ENCODE measurements at regions not wholly inside any gene's neighbourhood (a gene's known extent, or its start where the extent isn't known, plus 50 kb on each side); places are given as distances from the start of the nearest gene placed in this dataset.

- Histone ChIP-seq H3K27ac (no peak overlapping the region), H3K4me3 (no peak overlapping the region)
- no peak for DNase-seq (ENCODE audit: low spot score)
- no peak for TF ChIP-seq CTCF (IDR thresholded peaks at IDR 0.05)
Measured at GRCh38 chr5:93894601-93895354, 153.4 kb upstream of the POU5F2 start.

- TF ChIP-seq CTCF (IDR thresholded peaks at IDR 0.05): no peak
- H3K27ac ChIP-seq: no peak overlapping the region
Measured at GRCh38 chr5:93893075-93893474, 151.7 kb upstream of the POU5F2 start.

GRCh38 chr5:93892481-93892880 lies 151.1 kb upstream of the POU5F2 start:
- DNase-seq (ENCODE audit: low spot score): no peak
- no peak for TF ChIP-seq CTCF (IDR thresholded peaks at IDR 0.05)
- Histone ChIP-seq H3K4me3 (no peak overlapping the region), H3K27ac (no peak overlapping the region)

More at GRCh38 chr5:93893075-93893474, 151.7 kb upstream of the POU5F2 start:
- no peak for DNase-seq (ENCODE audit: low spot score)
- no peak overlapping the region for H3K4me3 ChIP-seq

- TF ChIP-seq CTCF (IDR thresholded peaks at IDR 0.05): no peak
- Histone ChIP-seq H3K4me3 (no peak overlapping the region), H3K27ac (no peak overlapping the region)
- DNase-seq (ENCODE audit: low spot score): no peak
Measured at GRCh38 chr5:93891491-93892480, 150.4 kb upstream of the POU5F2 start.

GRCh38 chr5:93890657-93891056 lies 149.3 kb upstream of the POU5F2 start:
- no peak overlapping the region for H3K4me3 ChIP-seq
- H3K27ac ChIP-seq: no peak overlapping the region
- no peak for TF ChIP-seq CTCF (IDR thresholded peaks at IDR 0.05)
- DNase-seq (ENCODE audit: low spot score): no peak

- no peak overlapping the region for H3K27ac ChIP-seq
- TF ChIP-seq CTCF (IDR thresholded peaks at IDR 0.05): no peak
- H3K4me3 ChIP-seq: no peak overlapping the region
- DNase-seq (ENCODE audit: low spot score): no peak
Measured at GRCh38 chr5:93887678-93888077, 146.3 kb upstream of the POU5F2 start.
